ENCODE measurements at regions not wholly inside any gene's neighbourhood (a gene's known extent, or its start where the extent isn't known, plus 50 kb on each side); places are given as distances from the start of the nearest gene placed in this dataset.

GRCh38 chr7:131075406-131075805, 252.3 kb upstream of the MKLN1 start:
- H4K20me1 ChIP-seq (ENCODE audit: control insufficient read depth, extremely low read depth, insufficient read depth, low read length), result no peaks in the 10 kb centered on the region
- H2AFZ ChIP-seq (ENCODE audit: control insufficient read depth, low read length), result no peak overlapping the region
- H3K27ac ChIP-seq (ENCODE audit: control insufficient read depth, insufficient read depth, low read length), result no peak overlapping the region
- H3K9ac ChIP-seq (ENCODE audit: control insufficient read depth, extremely low read depth, insufficient read depth, low read length), result no peak overlapping the region
- H3K4me3 ChIP-seq (ENCODE audit: control insufficient read depth in 2 of 3, extremely low read depth in 1 of 3, insufficient read depth in 2 of 3, low read depth in 1 of 3, low read length in 3 of 3), result no peak overlapping the region
- no peak for FAIRE-seq
- no peaks in the 10 kb centered on the region for H3K9me1 ChIP-seq (ENCODE audit: control insufficient read depth, extremely low read depth, insufficient read depth, low read length)
- H3K4me1 ChIP-seq (ENCODE audit: control insufficient read depth, extremely low read depth, insufficient read depth, low read length), result peaks cover 15% of the 10 kb centered on the region
- no peak overlapping the region for H3K4me2 ChIP-seq (ENCODE audit: control insufficient read depth, extremely low read depth, insufficient read depth, low read depth, low read length)
- TF ChIP-seq CTCF (optimal IDR thresholded peaks at IDR 0.05 in 1 of 3, IDR thresholded peaks at IDR 0.05 in 1 of 3, conservative IDR thresholded peaks at IDR 0.05 in 1 of 3; ENCODE audit: extremely low read depth in 1 of 3, insufficient read depth in 2 of 3, low read length in 3 of 3), result no peak
- no peak for TF ChIP-seq EZH2 (IDR thresholded peaks at IDR 0.05; ENCODE audit: low read length)
- DNase-seq (ENCODE audit: low read depth, low spot score), result no peak
- H3K36me3 ChIP-seq (ENCODE audit: control insufficient read depth in 2 of 2, extremely low read depth in 1 of 2, insufficient read depth in 2 of 2, low read length in 2 of 2), result no peaks in the 10 kb centered on the region
- H3K27me3 ChIP-seq (ENCODE audit: control insufficient read depth, extremely low read depth, insufficient read depth, low read length), result no peaks in the 10 kb centered on the region
- dilution Hi-C loops (cut with MboI; ENCODE audit: extremely low pct_ligation_motif_present, low sequenced_read_pairs), result no loop called here
- H3K9me3 ChIP-seq (ENCODE audit: control insufficient read depth, low read depth, low read length), result no peaks in the 10 kb centered on the region
- H3K79me2 ChIP-seq (ENCODE audit: control insufficient read depth, insufficient read depth, low read length), result peaks cover 3% of the 10 kb centered on the region

GRCh38 chr7:131076032-131076431, 251.6 kb upstream of the MKLN1 start:
- dilution Hi-C loops (cut with MboI; ENCODE audit: extremely low pct_ligation_motif_present, low sequenced_read_pairs), result no loop called here
- Histone ChIP-seq H3K9me1 (ENCODE audit: control insufficient read depth, extremely low read depth, insufficient read depth, low read length) (no peaks in the 10 kb centered on the region), H3K4me1 (ENCODE audit: control insufficient read depth, extremely low read depth, insufficient read depth, low read length) (peaks cover 15% of the 10 kb centered on the region), H3K9me3 (ENCODE audit: control insufficient read depth, low read depth, low read length) (no peaks in the 10 kb centered on the region), H2AFZ (ENCODE audit: control insufficient read depth, low read length) (no peak overlapping the region), H3K4me3 (ENCODE audit: control insufficient read depth in 2 of 3, extremely low read depth in 1 of 3, insufficient read depth in 2 of 3, low read depth in 1 of 3, low read length in 3 of 3) (no peak overlapping the region), H3K9ac (ENCODE audit: control insufficient read depth, extremely low read depth, insufficient read depth, low read length) (no peak overlapping the region), H3K27me3 (ENCODE audit: control insufficient read depth, extremely low read depth, insufficient read depth, low read length) (no peaks in the 10 kb centered on the region), H3K4me2 (ENCODE audit: control insufficient read depth, extremely low read depth, insufficient read depth, low read depth, low read length) (peak overlapping the region; percentile 40), H4K20me1 (ENCODE audit: control insufficient read depth, extremely low read depth, insufficient read depth, low read length) (no peaks in the 10 kb centered on the region), H3K79me2 (ENCODE audit: control insufficient read depth, insufficient read depth, low read length) (peaks cover 3% of the 10 kb centered on the region), H3K36me3 (ENCODE audit: control insufficient read depth in 2 of 2, extremely low read depth in 1 of 2, insufficient read depth in 2 of 2, low read length in 2 of 2) (no peaks in the 10 kb centered on the region), H3K27ac (ENCODE audit: control insufficient read depth, insufficient read depth, low read length) (no peak overlapping the region)
- FAIRE-seq (no peak), DNase-seq (ENCODE audit: low read depth, low spot score) (no peak)
- TF ChIP-seq CTCF (optimal IDR thresholded peaks at IDR 0.05 in 1 of 3, IDR thresholded peaks at IDR 0.05 in 1 of 3, conservative IDR thresholded peaks at IDR 0.05 in 1 of 3; ENCODE audit: extremely low read depth in 1 of 3, insufficient read depth in 2 of 3, low read length in 3 of 3), result no peak
- TF ChIP-seq EZH2 (IDR thresholded peaks at IDR 0.05; ENCODE audit: low read length), result no peak

Measured in keratinocyte (primary cell).